ENCODE measurements at regions not wholly inside any gene's neighbourhood (a gene's known extent, or its start where the extent isn't known, plus 50 kb on each side); places are given as distances from the start of the nearest gene placed in this dataset.

- H3K9ac ChIP-seq (ENCODE audit: extremely low read depth, insufficient read length, low read length): no peak overlapping the region
- no peak overlapping the region for H3K14ac ChIP-seq (ENCODE audit: insufficient read depth, low read length)
- no peak overlapping the region for H2AFZ ChIP-seq (ENCODE audit: low read length)
- DNase-seq: no peak
- H2BK15ac ChIP-seq (ENCODE audit: low read depth, low read length): no peak overlapping the region
- no peak overlapping the region for H3K18ac ChIP-seq (ENCODE audit: insufficient read length, low read depth, low read length)
- H3K4me1 ChIP-seq (ENCODE audit: insufficient read depth, low read length): no peaks in the 10 kb centered on the region
- no peak overlapping the region for H3K4me3 Mint-ChIP-seq
- no peaks in the 10 kb centered on the region for H3K27me3 Mint-ChIP-seq (ENCODE audit: low read depth)
- peaks cover 14 to 16% of the 10 kb centered on the region in 2 experiments for H3K9me3 Mint-ChIP-seq
- no peak overlapping the region for H3K27ac Mint-ChIP-seq
- no peaks in the 10 kb centered on the region for H4K20me1 ChIP-seq (ENCODE audit: control insufficient read depth, insufficient read depth, insufficient read length)
- H4K5ac ChIP-seq (ENCODE audit: insufficient read length, low read depth, low read length): no peak overlapping the region
- no peak overlapping the region for H2BK120ac ChIP-seq (ENCODE audit: low read depth, low read length, poor library complexity, severe bottlenecking)
- H3K23me2 ChIP-seq (ENCODE audit: insufficient read length, low read depth, low read length, poor library complexity, severe bottlenecking): no peaks in the 10 kb centered on the region
- 100% methylated on average over 1 of the region's 1 CpG for WGBS (ENCODE audit: extremely low coverage, insufficient read length, low lambda C conversion rate)
- no peaks in the 10 kb centered on the region for H3K9me3 ChIP-seq (ENCODE audit: control insufficient read depth, low read depth, low read length)
- no peak overlapping the region for H3K27ac ChIP-seq (ENCODE audit: insufficient read length, low read depth, low read length)
- no peak for TF ChIP-seq CTCF (conservative IDR thresholded peaks at IDR 0.05)
- no peaks in the 10 kb centered on the region for H3K27me3 ChIP-seq (ENCODE audit: insufficient read depth, low read length)
- no peak overlapping the region for H3K23ac ChIP-seq (ENCODE audit: insufficient read length, low read depth, low read length)
- no peak overlapping the region for H4K8ac ChIP-seq (replicated peaks; ENCODE audit: insufficient read length, low read depth, low read length)
- no peak overlapping the region for H3K4me2 ChIP-seq (ENCODE audit: insufficient read depth, insufficient read length, low read length)
- H3K36me3 Mint-ChIP-seq (ENCODE audit: insufficient read depth in 1 of 3, low read depth in 3 of 3): peaks cover 0 to 5% (median 4%) of the 10 kb centered on the region in 3 experiments; a peak in 5 of 7 replicates
- H2AK5ac ChIP-seq (ENCODE audit: insufficient read length, low read length): no peak overlapping the region
- no peak overlapping the region for H2BK12ac ChIP-seq (ENCODE audit: insufficient read length, low read depth, low read length)
- H3K4me1 Mint-ChIP-seq: no peaks in the 10 kb centered on the region
- no peaks in the 10 kb centered on the region for H3K79me2 ChIP-seq (ENCODE audit: insufficient read depth, low read length)
- no peak overlapping the region for H2BK20ac ChIP-seq (ENCODE audit: low read depth, low read length, poor library complexity, severe bottlenecking)
- no peaks in the 10 kb centered on the region for H3K79me1 ChIP-seq (ENCODE audit: insufficient read depth, low read depth, low read length, poor library complexity, severe bottlenecking)
- H4K91ac ChIP-seq (ENCODE audit: insufficient read length, low read depth, low read length): no peak overlapping the region
- H2BK5ac ChIP-seq (ENCODE audit: insufficient read length, low read length): no peak overlapping the region
- H3K56ac ChIP-seq (ENCODE audit: insufficient read length, low read depth, low read length): no peak overlapping the region
- no peak overlapping the region for H3T11ph ChIP-seq (ENCODE audit: low read length)
- no peak overlapping the region for H3K4ac ChIP-seq (ENCODE audit: low read depth, low read length)
Observed at GRCh38 chr9:29290516-29290915, 1717.2 kb upstream of the C9orf72 start.

Data from H9 (cell line).